SK-N-SH (cell line): ENCODE measurements at regions not wholly inside any gene's neighbourhood (a gene's known extent, or its start where the extent isn't known, plus 50 kb on each side); places are given as distances from the start of the nearest gene placed in this dataset.
"Not testable (repeated sequence)": the region's sequence is repeated elsewhere in the genome, so short reads cannot be mapped to it uniquely, and the experiment has no call there.

Experiments used
- CTCF ChIA-PET: fragments of 300-600, 350-600 bp; formaldehyde crosslinking; extraction: SDS; loops from one replicate; lab custom pipeline; 2021; lab: Yijun Ruan, JAX
- POLR2A ChIA-PET: fragments of 350-600 bp; sonication (Branson Sonifier 250); formaldehyde crosslinking; extraction: SDS; loops from one replicate; lab custom pipeline; 2020; ENCODE audit warnings: antibody characterized with exemption, inconsistent platforms; lab: Yijun Ruan, JAX
- DNase-seq: peaks from one replicate; pipeline ENCODE4 v3.0.0; 2012
- H2AFZ ChIP-seq: fragments of 200-600 bp; sonication (generic); 2 replicates; pipeline ENCODE4 v1.8.1; 2016; ENCODE audit warnings: antibody characterized with exemption, mild to moderate bottlenecking, low read depth
- H3F3A ChIP-seq: fragments of 200-600 bp; sonication (generic); replicated peaks from 2 replicates; pipeline ENCODE3; 2016; ENCODE audit warnings: antibody characterized with exemption, mild to moderate bottlenecking; ENCODE audit not compliant: insufficient read depth
- H3K27ac ChIP-seq, 2 experiments: fragments of 200-500 bp in 1 of 2; fragments of 200-600 bp in 1 of 2; sonication (Bioruptor generic) in 1 of 2; sonication (generic), shearing (Covaris generic) in 1 of 2; 2 replicates each; pipeline versions ENCODE4 v1.5.1 to v1.6.1; 2014 to 2016; ENCODE audit warnings: low read depth in 2 of 2, inconsistent platforms in 1 of 2, low read length in 1 of 2, mild to moderate bottlenecking in 1 of 2, mixed read lengths in 1 of 2
- H3K27me3 ChIP-seq: fragments of 200-600 bp; sonication (generic), shearing (Covaris generic); 2 replicates; pipeline ENCODE4 v1.6.1; 2016; ENCODE audit warnings: mixed run types; ENCODE audit not compliant: insufficient read depth
- H3K36me3 ChIP-seq, 2 experiments: fragments of 200-500 bp in 1 of 2; fragments of 200-600 bp in 1 of 2; sonication (Bioruptor generic) in 1 of 2; sonication (generic) in 1 of 2; replicated peaks in 1 of 2; 2 replicates each; pipeline versions ENCODE3 to v1.5.1; 2014 to 2016; ENCODE audit warnings: low read length in 1 of 2, mild to moderate bottlenecking in 1 of 2; ENCODE audit not compliant: insufficient read depth in 2 of 2, control insufficient read depth in 1 of 2
- H3K4me1 ChIP-seq, 2 experiments: fragments of 200-500 bp in 1 of 2; fragments of 200-600 bp in 1 of 2; sonication (Bioruptor generic) in 1 of 2; sonication (generic), shearing (Covaris generic) in 1 of 2; 2 replicates each; pipeline versions ENCODE4 v1.5.1 to v1.6.1; 2014 to 2016; ENCODE audit warnings: low read depth in 1 of 2, low read length in 1 of 2, mixed run types in 1 of 2; ENCODE audit not compliant: insufficient read depth in 2 of 2, control insufficient read depth in 1 of 2
- H3K4me2 ChIP-seq: fragments of 200-600 bp; sonication (generic), shearing (Covaris generic); 2 replicates; pipeline ENCODE4 v1.6.1; 2017; ENCODE audit warnings: mixed run types
- H3K4me3 ChIP-seq, 2 experiments: fragments of 200-500 bp in 1 of 2; fragments of 200-600 bp in 1 of 2; sonication (Bioruptor generic) in 1 of 2; sonication (generic), shearing (Covaris generic) in 1 of 2; 2 replicates each; pipeline versions ENCODE4 v1.5.1 to v1.8.1; 2014 to 2016; ENCODE audit warnings: low read depth in 2 of 2, inconsistent platforms in 1 of 2, low read length in 1 of 2, mild to moderate bottlenecking in 1 of 2, mixed read lengths in 1 of 2, moderate library complexity in 1 of 2
- H3K79me2 ChIP-seq: fragments of 200-600 bp; sonication (generic); 2 replicates; pipeline ENCODE4 v1.8.1; 2017; ENCODE audit warnings: mild to moderate bottlenecking; ENCODE audit not compliant: insufficient read depth
- H3K9ac ChIP-seq: fragments of 200-600 bp; sonication (generic); 2 replicates; pipeline ENCODE4 v1.6.1; 2017; ENCODE audit warnings: mixed run types
- H3K9me2 ChIP-seq: fragments of 200-600 bp; sonication (generic); 2 replicates; pipeline ENCODE4 v1.6.1; 2017; ENCODE audit warnings: mixed run types
- H3K9me3 ChIP-seq: fragments of 200-600 bp; sonication (generic); 2 replicates; pipeline ENCODE4 v1.6.1; 2017; ENCODE audit warnings: mixed run types, mild to moderate bottlenecking, moderate library complexity
- H4K20me1 ChIP-seq: fragments of 200-600 bp; sonication (generic); 2 replicates; pipeline ENCODE4 v1.6.1; 2017; ENCODE audit warnings: mild to moderate bottlenecking, mixed run types; ENCODE audit not compliant: insufficient read depth
- ELF1 ChIP-seq: IDR thresholded peaks from 2 replicates; pipeline ENCODE4 v1.4.0; 2012
- EZH2phosphoT487 ChIP-seq: fragments of 200-600 bp; sonication (generic); IDR thresholded peaks from 2 replicates; pipeline ENCODE4 v1.6.1; 2017; ENCODE audit warnings: low read depth, mixed run types, mild to moderate bottlenecking, antibody characterized with exemption, moderate library complexity, borderline replicate concordance
- GABPA ChIP-seq: IDR thresholded peaks from 2 replicates; pipeline ENCODE4 v1.4.0; 2012; ENCODE audit warnings: low read depth, mild to moderate bottlenecking
- NFIC ChIP-seq: IDR thresholded peaks from 2 replicates; pipeline ENCODE4 v1.4.0; 2012; ENCODE audit warnings: borderline replicate concordance
- RFX5 ChIP-seq: IDR thresholded peaks from 2 replicates; pipeline ENCODE4 v1.6.1; 2012; ENCODE audit warnings: mild to moderate bottlenecking, improper control_type of control experiment, low read length
- RXRA ChIP-seq: IDR thresholded peaks from 2 replicates; pipeline ENCODE4 v1.4.0; 2012; ENCODE audit warnings: low read depth, mild to moderate bottlenecking, borderline replicate concordance
- SMC3 ChIP-seq: IDR thresholded peaks from 2 replicates; pipeline ENCODE4 v1.6.1; 2012; ENCODE audit warnings: low read depth, low read length, improper control_type of control experiment
- TAF1 ChIP-seq: IDR thresholded peaks from 2 replicates; pipeline ENCODE4 v1.6.1; 2012; ENCODE audit warnings: low read depth, mild to moderate bottlenecking, low read length, moderate library complexity, borderline replicate concordance
- TCF12 ChIP-seq: IDR thresholded peaks from 2 replicates; pipeline ENCODE4 v1.4.0; 2012
- YY1 ChIP-seq: IDR thresholded peaks from 2 replicates; pipeline ENCODE4 v1.4.0; 2012; ENCODE audit warnings: low read depth, mild to moderate bottlenecking
- WGBS: methylation state at CpG from one replicate; pipeline ENCODE4 v1.1.6; 2017; ENCODE audit warnings: low lambda C conversion rate; 5-methylcytosine and 5-hydroxymethylcytosine counted together
- TF ChIP-seq, protein P1 (sequence below): IDR thresholded peaks from 2 replicates; pipeline ENCODE4 v1.4.0; 2012; ENCODE audit warnings: low read depth, borderline replicate concordance
- TF ChIP-seq, protein P2 (sequence below): fragments of 150-350 bp; IDR thresholded peaks from 2 replicates; pipeline ENCODE4 v1.6.1; 2017; ENCODE audit warnings: antibody characterized with exemption, low read length, low read depth, borderline replicate concordance

DNA sequence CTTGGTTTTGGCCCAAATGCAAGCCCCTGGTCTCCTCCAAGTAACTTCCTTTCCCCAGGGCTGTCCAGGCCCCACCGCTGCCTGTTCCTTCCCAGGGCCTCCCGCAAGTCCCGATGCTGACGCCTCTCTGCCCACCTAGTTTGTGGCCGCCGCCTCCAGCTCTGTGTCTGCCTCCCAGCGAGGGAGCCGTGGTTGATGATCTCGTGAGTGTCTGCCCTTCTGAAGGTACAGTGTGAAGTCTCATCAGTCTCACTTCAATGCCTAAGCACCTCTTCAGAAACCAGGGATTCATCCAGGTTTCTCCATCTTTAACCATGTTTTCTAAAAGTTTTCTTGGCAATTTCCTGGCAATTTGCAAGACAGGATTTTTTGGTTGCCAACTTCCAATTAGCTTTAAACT is 127.5 kb downstream of the TMEM121 start:
- POLR2A ChIA-PET, H3F3A ChIP-seq: not testable (repeated sequence)

GRCh38 chr14:105659255-105659654 is 132.9 kb downstream of the TMEM121 start:
- H3K79me2 ChIP-seq, H3F3A ChIP-seq, H3K36me3 ChIP-seq, H3K27me3 ChIP-seq, DNase-seq, H3K9me3 ChIP-seq, H3K9me2 ChIP-seq, H3K9ac ChIP-seq, H3K4me2 ChIP-seq, POLR2A ChIA-PET, CTCF ChIA-PET, H3K27ac ChIP-seq, H3K4me1 ChIP-seq, H3K4me3 ChIP-seq, H4K20me1 ChIP-seq, H2AFZ ChIP-seq: not testable (repeated sequence)
- 2% methylated on average over 2 of the region's 2 CpGs for WGBS

More for the DNA sequence above, 127.5 kb downstream of the TMEM121 start:
- H3K27ac ChIP-seq, H3K27me3 ChIP-seq, H3K9ac ChIP-seq, H3K4me3 ChIP-seq, H3K9me2 ChIP-seq, H3K9me3 ChIP-seq, H4K20me1 ChIP-seq, H3K79me2 ChIP-seq, CTCF ChIA-PET, H3K4me1 ChIP-seq, H2AFZ ChIP-seq, H3K36me3 ChIP-seq, H3K4me2 ChIP-seq, DNase-seq: not testable (repeated sequence)
- 0% methylated on average over 4 of the region's 9 CpGs for WGBS

- no peaks in the 10 kb centered on the region for H3K79me2 ChIP-seq
- no peak overlapping the region for H3K4me2 ChIP-seq
- CTCF ChIA-PET: no interaction called here
- no peaks in the 10 kb centered on the region for H3K9me3 ChIP-seq
- no peak overlapping the region for H3K9ac ChIP-seq
- H3K27me3 ChIP-seq: no peaks in the 10 kb centered on the region
- no peak overlapping the region for H2AFZ ChIP-seq
- no peaks in the 10 kb centered on the region for H3K9me2 ChIP-seq
- no peaks in the 10 kb centered on the region; a peak in 1 of 4 replicates for H3K4me1 ChIP-seq
- no peak for DNase-seq
- H3F3A ChIP-seq: no peaks in the 10 kb centered on the region
- TF ChIP-seq, protein P1, sequence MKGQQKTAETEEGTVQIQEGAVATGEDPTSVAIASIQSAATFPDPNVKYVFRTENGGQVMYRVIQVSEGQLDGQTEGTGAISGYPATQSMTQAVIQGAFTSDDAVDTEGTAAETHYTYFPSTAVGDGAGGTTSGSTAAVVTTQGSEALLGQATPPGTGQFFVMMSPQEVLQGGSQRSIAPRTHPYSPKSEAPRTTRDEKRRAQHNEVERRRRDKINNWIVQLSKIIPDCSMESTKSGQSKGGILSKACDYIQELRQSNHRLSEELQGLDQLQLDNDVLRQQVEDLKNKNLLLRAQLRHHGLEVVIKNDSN: no peak
- no peaks in the 10 kb centered on the region for H4K20me1 ChIP-seq
- no peaks in the 10 kb centered on the region for H3K36me3 ChIP-seq
- WGBS: 35% methylated on average over 9 of the region's 9 CpGs
- H3K27ac ChIP-seq: no peak overlapping the region
- H3K4me3 ChIP-seq: no peak overlapping the region
- POLR2A ChIA-PET: no interaction called here
Observed at GRCh38 chr14:105659935-105660527, 133.6 kb downstream of the TMEM121 start.

GRCh38 chr14:105660816-105661531 is 134.6 kb downstream of the TMEM121 start:
- no peaks in the 10 kb centered on the region; a peak in 1 of 4 replicates for H3K4me1 ChIP-seq
- no peaks in the 10 kb centered on the region for H3K27me3 ChIP-seq
- no peak overlapping the region for H2AFZ ChIP-seq
- H3K4me2 ChIP-seq: no peak overlapping the region
- CTCF ChIA-PET: no interaction called here
- no peak for TF ChIP-seq EZH2phosphoT487
- TF ChIP-seq, protein P2, sequence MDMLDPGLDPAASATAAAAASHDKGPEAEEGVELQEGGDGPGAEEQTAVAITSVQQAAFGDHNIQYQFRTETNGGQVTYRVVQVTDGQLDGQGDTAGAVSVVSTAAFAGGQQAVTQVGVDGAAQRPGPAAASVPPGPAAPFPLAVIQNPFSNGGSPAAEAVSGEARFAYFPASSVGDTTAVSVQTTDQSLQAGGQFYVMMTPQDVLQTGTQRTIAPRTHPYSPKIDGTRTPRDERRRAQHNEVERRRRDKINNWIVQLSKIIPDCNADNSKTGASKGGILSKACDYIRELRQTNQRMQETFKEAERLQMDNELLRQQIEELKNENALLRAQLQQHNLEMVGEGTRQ: no peak
- TF ChIP-seq GABPA: no peak
- no peak for TF ChIP-seq RFX5
- no peak for TF ChIP-seq RXRA
- TF ChIP-seq ELF1: no peak
- TF ChIP-seq, protein P1: no peak
- TF ChIP-seq NFIC: no peak
- no peak for TF ChIP-seq YY1
- no peak for TF ChIP-seq SMC3
- no peak for TF ChIP-seq TAF1
- TF ChIP-seq TCF12: no peak
- H3F3A ChIP-seq: no peaks in the 10 kb centered on the region
- WGBS: 28% methylated on average over 6 of the region's 11 CpGs
- no peaks in the 10 kb centered on the region for H3K9me3 ChIP-seq
- no peaks in the 10 kb centered on the region for H3K9me2 ChIP-seq
- no peaks in the 10 kb centered on the region for H3K36me3 ChIP-seq
- no peaks in the 10 kb centered on the region for H4K20me1 ChIP-seq
- H3K4me3 ChIP-seq: no peak overlapping the region
- POLR2A ChIA-PET: no interaction called here
- DNase-seq: no peak
- H3K79me2 ChIP-seq: no peaks in the 10 kb centered on the region
- no peak overlapping the region for H3K9ac ChIP-seq
- no peak overlapping the region for H3K27ac ChIP-seq
